Endodermal cell (in vitro differentiated cells): ENCODE measurements at regions not wholly inside any gene's neighbourhood (a gene's known extent, or its start where the extent isn't known, plus 50 kb on each side); places are given as distances from the start of the nearest gene placed in this dataset.

Source experiments
- DNase-seq: peaks from one replicate; pipeline ENCODE4 v3.0.0-alpha.2; 2017
- H3K27ac ChIP-seq: 2 replicates; pipeline ENCODE4 v1.5.1; 2013; ENCODE audit warnings: mild to moderate bottlenecking, low read depth, low read length, moderate library complexity
- H3K27me3 ChIP-seq: 2 replicates; pipeline ENCODE4 v1.6.1; 2013; ENCODE audit warnings: mild to moderate bottlenecking, low read length, moderate library complexity; ENCODE audit not compliant: insufficient read depth, control insufficient read depth, poor library complexity, severe bottlenecking
- H3K36me3 ChIP-seq: 2 replicates; pipeline ENCODE4 v1.7.0; 2013; ENCODE audit warnings: mild to moderate bottlenecking, low read length, moderate library complexity; ENCODE audit not compliant: control insufficient read depth, insufficient read depth
- H3K4me1 ChIP-seq: one replicate; pipeline ENCODE4 v1.7.0; 2013; ENCODE audit warnings: low read length; ENCODE audit not compliant: control insufficient read depth, insufficient read depth
- H3K4me3 ChIP-seq: 2 replicates; pipeline ENCODE4 v1.5.1; 2013; ENCODE audit warnings: mild to moderate bottlenecking, low read length, moderate library complexity
- H3K9ac ChIP-seq: 2 replicates; pipeline ENCODE4 v1.6.1; 2013; ENCODE audit warnings: mild to moderate bottlenecking, low read length, moderate library complexity; ENCODE audit not compliant: poor library complexity, severe bottlenecking; ENCODE audit errors: extremely low read depth
- H3K9me3 ChIP-seq: 2 replicates; pipeline ENCODE4 v1.6.1; 2013; ENCODE audit warnings: mild to moderate bottlenecking, low read length, moderate library complexity; ENCODE audit not compliant: control insufficient read depth
- H3K27ac Mint-ChIP-seq: 2 replicates; pipeline ENCODE4 v1.8.0; 2020; ENCODE audit warnings: mixed read lengths
- H3K27me3 Mint-ChIP-seq: 2 replicates; pipeline ENCODE4 v1.8.0; 2021; ENCODE audit warnings: mild to moderate bottlenecking, mixed read lengths; ENCODE audit not compliant: insufficient read depth
- H3K36me3 Mint-ChIP-seq: 2 replicates; pipeline ENCODE4 v1.8.0; 2020; ENCODE audit warnings: low read depth, mixed read lengths
- H3K4me1 Mint-ChIP-seq: 2 replicates; pipeline ENCODE4 v1.8.0; 2020; ENCODE audit warnings: mixed read lengths
- H3K4me3 Mint-ChIP-seq: 2 replicates; pipeline ENCODE4 v1.8.0; 2020; ENCODE audit warnings: mild to moderate bottlenecking, moderate library complexity, mixed read lengths
- H3K9me3 Mint-ChIP-seq: 2 replicates; pipeline ENCODE4 v1.8.0; 2020; ENCODE audit warnings: mild to moderate bottlenecking, mixed read lengths
- WGBS, 2 experiments: methylation state at CpG; one replicate each; pipeline versions ENCODE4 v1.1.5 to v1.1.7; 2013; ENCODE audit warnings: missing lambda C conversion rate in 2 of 2, mixed read lengths in 1 of 2; ENCODE audit not compliant: insufficient coverage in 1 of 2, insufficient read length in 1 of 2; 5-methylcytosine and 5-hydroxymethylcytosine counted together
- TF ChIP-seq, protein P1 (sequence below): fragments of 200-600 bp; sonication (generic); conservative IDR thresholded peaks from 2 replicates; pipeline ENCODE4 v1.5.0; 2021; ENCODE audit warnings: antibody characterized with exemption, mild to moderate bottlenecking

DNA sequence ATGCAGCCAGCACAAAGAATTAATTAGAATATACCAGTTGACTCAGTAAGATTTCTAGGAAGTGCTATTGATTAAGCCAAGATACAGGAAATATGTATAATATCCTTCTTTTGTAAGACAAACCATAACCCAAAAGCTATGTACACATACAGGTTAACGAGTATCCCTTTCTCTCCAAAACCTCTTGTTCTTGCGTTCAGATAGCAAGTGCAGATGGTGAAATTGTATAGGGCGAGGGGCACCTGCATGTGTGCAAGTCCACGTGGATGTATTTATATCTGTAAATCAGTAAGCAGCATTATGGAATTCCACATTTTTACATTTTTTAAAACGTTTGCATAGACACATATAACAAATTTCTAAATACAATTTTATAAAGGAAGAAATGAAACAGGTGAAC, 228.6 kb downstream of the TBXT start:
- TF ChIP-seq, protein P1, sequence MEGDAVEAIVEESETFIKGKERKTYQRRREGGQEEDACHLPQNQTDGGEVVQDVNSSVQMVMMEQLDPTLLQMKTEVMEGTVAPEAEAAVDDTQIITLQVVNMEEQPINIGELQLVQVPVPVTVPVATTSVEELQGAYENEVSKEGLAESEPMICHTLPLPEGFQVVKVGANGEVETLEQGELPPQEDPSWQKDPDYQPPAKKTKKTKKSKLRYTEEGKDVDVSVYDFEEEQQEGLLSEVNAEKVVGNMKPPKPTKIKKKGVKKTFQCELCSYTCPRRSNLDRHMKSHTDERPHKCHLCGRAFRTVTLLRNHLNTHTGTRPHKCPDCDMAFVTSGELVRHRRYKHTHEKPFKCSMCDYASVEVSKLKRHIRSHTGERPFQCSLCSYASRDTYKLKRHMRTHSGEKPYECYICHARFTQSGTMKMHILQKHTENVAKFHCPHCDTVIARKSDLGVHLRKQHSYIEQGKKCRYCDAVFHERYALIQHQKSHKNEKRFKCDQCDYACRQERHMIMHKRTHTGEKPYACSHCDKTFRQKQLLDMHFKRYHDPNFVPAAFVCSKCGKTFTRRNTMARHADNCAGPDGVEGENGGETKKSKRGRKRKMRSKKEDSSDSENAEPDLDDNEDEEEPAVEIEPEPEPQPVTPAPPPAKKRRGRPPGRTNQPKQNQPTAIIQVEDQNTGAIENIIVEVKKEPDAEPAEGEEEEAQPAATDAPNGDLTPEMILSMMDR, result no peak
- Histone ChIP-seq H3K4me3 (no peak overlapping the region), H3K27me3 (peaks cover 22% of the 10 kb centered on the region), H3K36me3 (no peaks in the 10 kb centered on the region), H3K4me1 (no peaks in the 10 kb centered on the region), H3K27ac (no peak overlapping the region), H3K9me3 (no peaks in the 10 kb centered on the region), H3K9ac (no peak overlapping the region)
- no peak for DNase-seq
- peaks cover 39% of the 10 kb centered on the region for H3K27me3 Mint-ChIP-seq
- peaks cover 4% of the 10 kb centered on the region for H3K9me3 Mint-ChIP-seq
- H3K4me3 Mint-ChIP-seq, result no peak overlapping the region
- peaks cover 6% of the 10 kb centered on the region for H3K4me1 Mint-ChIP-seq
- WGBS, 2 experiments, result 97% methylated on average over 4 of the region's 5 CpGs; no CpG with 5 or more reads in 1 of the 2 experiments
- H3K27ac Mint-ChIP-seq, result no peak overlapping the region
- H3K36me3 Mint-ChIP-seq, result no peaks in the 10 kb centered on the region

DNA sequence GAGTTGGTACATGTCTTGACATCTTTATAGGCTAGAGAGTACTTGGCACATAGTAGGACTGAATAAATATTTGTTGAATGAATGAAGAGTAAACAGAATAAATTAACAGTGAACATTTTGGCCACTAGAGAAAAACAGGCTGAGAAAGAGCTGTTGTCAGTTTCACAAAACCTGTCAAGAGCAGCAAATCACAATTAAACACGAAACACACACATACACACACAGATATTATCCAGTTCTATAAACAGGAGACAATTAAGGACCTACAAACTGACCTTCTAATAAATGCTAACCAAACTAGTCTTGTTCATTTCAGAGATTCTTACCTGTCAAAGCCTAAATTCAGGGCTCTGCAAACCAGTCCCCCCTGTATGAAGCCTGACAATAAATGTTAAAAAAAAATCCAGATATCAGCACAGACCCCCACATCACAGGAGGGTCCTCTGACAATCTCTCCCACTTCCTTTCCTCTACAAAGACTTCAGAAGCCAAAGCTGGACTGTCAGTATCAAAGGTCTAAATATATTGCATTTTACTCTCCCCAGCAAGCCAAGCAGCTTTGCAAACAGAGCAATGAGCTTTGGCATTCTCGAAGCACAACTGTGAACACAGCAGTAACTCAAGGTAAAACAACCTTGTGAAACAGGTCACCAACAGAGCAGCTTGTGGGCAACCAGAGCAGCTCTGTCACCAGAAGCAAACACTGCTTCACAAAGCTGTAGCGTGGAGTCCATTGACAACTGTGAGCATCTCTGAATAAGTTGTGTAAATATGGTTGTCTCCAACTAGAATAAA, 229.9 kb downstream of the TBXT start:
- H3K27me3 Mint-ChIP-seq, result peaks cover 41% of the 10 kb centered on the region

DNA sequence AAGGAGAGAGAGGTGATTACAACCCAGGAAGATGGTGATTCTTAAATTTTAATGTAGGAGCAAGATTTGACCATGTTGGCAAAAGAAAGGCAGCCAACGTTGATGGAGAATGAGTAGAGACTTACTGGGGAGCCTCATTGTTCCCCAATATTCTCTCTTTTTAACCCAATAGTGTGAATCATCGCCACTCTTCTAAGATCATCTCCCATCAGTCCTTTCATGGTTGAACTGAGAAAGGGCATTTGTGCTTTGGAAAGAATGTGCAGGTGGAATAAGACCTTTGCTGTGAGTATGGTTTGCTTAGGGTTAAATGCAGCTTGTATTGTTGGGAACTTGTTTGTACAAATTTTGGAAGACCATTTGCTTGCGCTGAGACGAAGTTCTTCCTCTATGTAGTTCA, 231.0 kb downstream of the TBXT start:
- WGBS, 2 experiments, result 90 to 100% methylated on average over 2 to 4 of the region's 4 CpGs
- Mint-ChIP-seq H3K9me3 (peaks cover 3% of the 10 kb centered on the region), H3K27ac (no peak overlapping the region), H3K27me3 (peaks cover 46% of the 10 kb centered on the region), H3K4me1 (peaks cover 6% of the 10 kb centered on the region), H3K36me3 (no peaks in the 10 kb centered on the region), H3K4me3 (no peak overlapping the region)
- Histone ChIP-seq H3K27ac (no peak overlapping the region), H3K27me3 (peaks cover 22% of the 10 kb centered on the region), H3K9ac (no peak overlapping the region), H3K4me1 (no peaks in the 10 kb centered on the region), H3K36me3 (no peaks in the 10 kb centered on the region), H3K4me3 (no peak overlapping the region), H3K9me3 (no peaks in the 10 kb centered on the region)
- TF ChIP-seq, protein P1, result no peak
- no peak for DNase-seq

More for the DNA sequence above, 229.9 kb downstream of the TBXT start:
- H3K4me1 ChIP-seq, result no peaks in the 10 kb centered on the region
- Mint-ChIP-seq H3K27ac (no peak overlapping the region), H3K9me3 (peaks cover 4% of the 10 kb centered on the region), H3K4me3 (no peak overlapping the region), H3K36me3 (no peaks in the 10 kb centered on the region), H3K4me1 (peaks cover 6% of the 10 kb centered on the region)
- H3K9me3 ChIP-seq, result no peaks in the 10 kb centered on the region
- no peak overlapping the region for H3K4me3 ChIP-seq
- H3K27me3 ChIP-seq, result peaks cover 22% of the 10 kb centered on the region
- TF ChIP-seq, protein P1, result no peak
- no peak overlapping the region for H3K9ac ChIP-seq
- H3K36me3 ChIP-seq, result no peaks in the 10 kb centered on the region
- WGBS, 2 experiments, result 82 to 85% methylated on average over 2 to 3 of the region's 3 CpGs
- H3K27ac ChIP-seq, result no peak overlapping the region
- DNase-seq, result no peak
